ENCODE measurements at regions not wholly inside any gene's neighbourhood (a gene's known extent, or its start where the extent isn't known, plus 50 kb on each side); places are given as distances from the start of the nearest gene placed in this dataset.

GRCh38 chrX:128457674-128458073, 405.5 kb upstream of the ACTRT1 start:
- no peak for TF ChIP-seq EZH2 (IDR thresholded peaks at IDR 0.05; ENCODE audit: low read length)
- TF ChIP-seq CTCF (optimal IDR thresholded peaks at IDR 0.05 in 1 of 3, IDR thresholded peaks at IDR 0.05 in 1 of 3, conservative IDR thresholded peaks at IDR 0.05 in 1 of 3; ENCODE audit: extremely low read depth in 1 of 3, insufficient read depth in 2 of 3, low read length in 3 of 3), result no peak

Data from keratinocyte (primary cell).